ENCODE measurements at regions not wholly inside any gene's neighbourhood (a gene's known extent, or its start where the extent isn't known, plus 50 kb on each side); places are given as distances from the start of the nearest gene placed in this dataset.
"Not testable (repeated sequence)": the region's sequence is repeated elsewhere in the genome, so short reads cannot be mapped to it uniquely, and the experiment has no call there.

- no peak for DNase-seq
Measured at GRCh38 chr7:26954951-26955350, 90.6 kb upstream of the SKAP2 start.

GRCh38 chr7:26951407-26951950 is 87.1 kb upstream of the SKAP2 start:
- no peak for DNase-seq

- no peak for DNase-seq
Measured at GRCh38 chr7:26950889-26951288, 86.5 kb upstream of the SKAP2 start.

DNA sequence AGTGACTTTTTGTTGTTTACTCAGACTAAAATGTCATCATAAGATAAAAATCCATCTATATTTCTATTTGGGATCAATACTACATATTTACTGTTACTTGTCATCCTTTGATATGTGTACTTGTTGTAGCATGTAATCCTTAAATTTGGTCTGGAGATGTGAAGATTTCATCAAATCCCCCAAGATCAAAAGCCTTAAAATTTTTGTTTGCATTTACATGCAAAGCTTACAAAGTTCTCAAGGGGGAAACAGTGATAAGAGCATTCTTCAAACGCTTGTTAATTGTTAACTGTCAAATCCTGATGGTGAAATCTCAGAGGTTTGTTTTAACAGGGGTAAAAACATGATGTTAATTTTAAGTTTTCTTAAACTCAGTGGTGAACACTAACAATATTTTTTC is 84.9 kb upstream of the SKAP2 start:
- no peak for DNase-seq

DNA sequence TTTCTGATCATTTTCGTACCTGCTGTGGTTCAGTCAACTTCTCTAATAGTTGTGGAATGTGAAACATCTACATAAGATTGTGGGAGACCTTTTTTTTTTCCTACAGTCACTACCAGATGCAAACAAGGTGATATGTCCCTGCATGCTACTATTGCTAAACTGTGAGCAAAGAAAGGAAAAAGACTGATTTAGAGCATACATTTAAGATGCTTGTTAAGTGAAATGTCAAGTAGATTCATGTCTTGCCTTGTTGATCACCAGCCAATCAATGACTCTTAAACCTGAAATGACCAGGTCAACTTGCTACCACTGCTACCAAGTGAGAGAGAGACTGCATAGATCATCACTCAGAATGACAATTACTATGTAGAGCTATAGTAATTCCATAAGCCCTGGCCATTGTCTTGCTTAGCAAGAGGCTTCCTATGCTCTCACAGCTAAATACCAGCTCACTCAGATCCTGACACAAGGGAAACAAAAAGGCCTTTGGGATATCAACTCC is 84.3 kb upstream of the SKAP2 start:
- no peak for DNase-seq

- no peak for DNase-seq
Measured at GRCh38 chr7:26944501-26945358, 80.3 kb upstream of the SKAP2 start.

DNA sequence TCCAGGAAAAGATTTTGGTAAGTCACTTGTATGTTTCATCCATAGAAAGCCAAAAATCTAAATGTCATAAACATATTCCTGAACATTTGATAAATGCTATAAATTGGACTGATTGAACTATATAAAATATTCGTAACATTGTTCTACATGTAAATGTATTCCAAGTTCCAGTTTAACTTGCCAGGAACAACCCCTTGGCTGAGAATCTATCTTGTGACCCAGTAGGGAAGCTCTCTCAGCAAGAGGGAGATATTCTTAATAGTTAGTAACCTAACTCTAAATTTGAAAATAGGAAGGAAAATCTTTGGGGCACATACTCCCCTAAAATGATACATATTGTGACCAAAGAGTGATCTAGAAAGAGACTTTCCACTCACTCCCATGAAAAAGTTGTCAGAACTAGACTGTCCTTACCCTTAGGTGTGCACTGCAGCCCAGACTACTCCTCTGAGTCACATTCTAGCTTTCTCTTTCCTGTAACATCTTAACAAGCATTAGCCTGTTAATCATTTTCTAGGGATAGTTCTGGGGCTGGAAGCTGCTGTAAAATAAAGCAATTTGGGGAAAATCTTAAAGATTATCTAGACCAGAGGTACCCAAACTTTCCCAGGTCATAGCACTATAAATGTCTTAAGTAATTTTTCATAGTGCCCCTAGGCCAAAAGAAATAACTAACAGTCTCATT is 73.7 kb upstream of the SKAP2 start:
- DNase-seq, result no peak

- no peak for DNase-seq
Measured at GRCh38 chr7:26937306-26937705, 72.9 kb upstream of the SKAP2 start.

- DNase-seq, result not testable (repeated sequence)
Measured at GRCh38 chr7:26932616-26933015, 68.2 kb upstream of the SKAP2 start.

DNA sequence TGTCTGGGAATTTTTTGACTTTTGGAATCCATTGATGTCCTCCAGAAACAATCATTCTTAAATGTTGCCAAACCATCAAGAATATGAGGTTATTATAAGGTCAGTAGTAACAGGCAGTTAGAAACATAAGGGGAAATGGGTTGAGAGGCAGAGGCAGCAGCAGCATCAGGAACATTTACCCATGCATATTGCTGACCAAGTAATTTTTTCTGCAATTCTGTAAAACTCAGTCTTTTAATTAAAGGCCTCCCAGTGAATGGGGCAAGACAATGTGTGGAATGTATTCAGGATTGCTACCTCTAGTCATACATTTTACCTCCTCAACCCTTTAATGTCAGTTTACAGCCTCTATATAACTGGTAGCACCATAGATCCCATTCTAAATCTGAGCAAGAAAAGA is 66.5 kb upstream of the SKAP2 start:
- DNase-seq, result no peak

DNA sequence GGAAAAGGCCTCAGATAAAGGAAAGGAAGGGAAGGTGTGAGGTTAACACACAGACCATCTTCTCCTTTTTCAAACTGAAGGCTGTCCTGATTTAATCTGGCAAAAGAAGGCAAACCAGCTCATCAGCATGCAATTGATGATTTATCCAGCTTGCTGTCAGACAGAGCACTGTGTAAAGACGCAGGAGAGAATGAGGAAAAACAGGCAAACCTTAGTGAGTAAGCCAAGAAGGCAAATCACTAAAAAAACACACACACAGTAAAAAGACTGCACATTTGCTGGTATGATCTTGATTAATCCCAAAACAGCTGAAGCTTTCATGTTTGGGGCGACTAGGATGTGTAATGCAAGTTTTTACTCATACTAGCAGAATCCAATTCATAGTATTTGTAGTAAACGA is 65.8 kb upstream of the SKAP2 start:
- DNase-seq, result no peak

DNA sequence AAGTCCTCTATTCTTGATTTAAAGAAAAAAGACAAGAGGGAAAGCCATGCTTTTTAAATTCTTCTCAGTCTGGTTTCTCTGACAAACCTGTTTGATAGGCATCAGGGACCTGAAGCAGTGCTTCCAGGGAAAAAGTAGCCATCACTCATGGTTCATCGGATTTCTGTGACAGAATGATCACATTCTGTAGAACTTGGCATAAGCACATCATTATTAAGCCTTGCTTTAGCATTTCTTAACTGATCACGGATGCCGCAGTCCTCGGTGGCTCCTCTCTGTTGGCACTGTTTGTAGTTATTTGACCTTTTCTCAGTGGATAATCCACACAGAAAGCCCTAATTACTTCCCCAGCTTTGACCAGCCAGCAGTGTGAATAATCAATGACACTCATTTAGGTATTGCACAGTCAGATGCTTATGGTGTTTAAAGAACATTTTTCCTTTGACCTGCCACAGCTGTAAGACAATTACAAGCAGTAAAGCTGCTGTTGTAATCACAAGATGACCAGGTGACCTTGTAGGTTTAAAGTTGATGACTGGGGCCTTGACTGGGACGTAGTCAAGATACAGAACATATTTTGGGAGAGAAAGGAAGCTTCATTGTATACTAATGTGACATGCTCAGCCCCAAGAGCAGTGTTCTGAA is 64.4 kb upstream of the SKAP2 start:
- no peak for DNase-seq

- DNase-seq, result no peak
Measured at GRCh38 chr7:26925768-26926167, 61.4 kb upstream of the SKAP2 start.

DNA sequence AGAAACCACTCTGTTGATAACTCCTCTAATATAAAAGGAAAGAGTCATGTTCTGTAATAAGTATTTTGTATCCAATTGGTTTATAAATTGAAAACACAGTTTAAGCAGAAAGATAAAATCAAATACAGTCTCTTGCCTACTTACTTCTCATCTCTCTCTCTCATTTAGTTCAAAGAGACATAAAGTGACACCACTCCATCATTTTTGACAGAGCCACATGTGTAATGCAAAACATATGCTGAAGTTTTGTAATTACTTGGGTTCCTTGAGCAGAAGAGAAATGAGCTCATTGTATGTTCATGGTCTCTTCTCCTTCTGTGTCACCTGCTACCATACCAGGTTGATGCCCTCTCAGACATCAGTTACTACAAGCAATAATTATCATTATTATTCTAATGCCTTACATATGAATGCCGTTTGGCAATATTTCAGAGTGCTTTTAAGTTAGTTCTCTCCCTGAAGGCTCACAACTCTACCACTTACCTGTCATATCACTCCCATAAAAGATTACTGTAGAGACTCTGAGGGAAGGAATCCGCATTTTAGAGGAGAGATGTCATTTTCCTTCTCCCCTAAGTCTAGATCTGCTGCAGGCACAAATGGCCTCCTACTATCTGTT is 59.9 kb upstream of the SKAP2 start:
- DNase-seq, result no peak

GRCh38 chr7:26919906-26920493 is 55.6 kb upstream of the SKAP2 start:
- no peak for DNase-seq

- DNase-seq, result no peak
Measured at GRCh38 chr7:26918241-26918640, 53.9 kb upstream of the SKAP2 start.

DNA sequence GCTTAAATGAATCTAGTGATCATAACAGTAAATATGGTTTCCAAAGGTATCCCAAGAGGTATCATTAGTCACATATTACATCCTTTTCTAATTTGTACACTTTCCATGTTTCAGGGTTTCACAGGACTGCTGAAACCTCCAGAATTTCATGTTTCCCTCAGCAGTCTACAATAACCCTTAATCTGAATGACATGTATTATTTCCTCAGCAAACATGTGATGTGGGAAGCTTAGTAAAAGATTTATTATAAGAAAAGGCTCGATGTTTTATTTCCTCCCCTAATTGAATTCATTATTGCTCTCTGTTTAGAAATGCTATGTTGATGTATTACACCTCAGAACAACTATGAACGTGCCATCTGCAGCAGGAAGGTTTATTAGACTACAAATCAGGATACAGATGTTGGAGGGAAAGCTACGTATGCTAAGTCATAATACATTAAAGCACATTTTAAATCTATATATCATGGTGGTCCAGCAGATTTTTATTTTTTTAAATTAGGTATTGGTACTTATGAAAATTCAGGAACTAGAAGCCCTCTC is 52.5 kb upstream of the SKAP2 start:
- no peak for DNase-seq

GRCh38 chr7:26916336-26916735 is 51.9 kb upstream of the SKAP2 start:
- no peak for DNase-seq
